Activated T-helper 17 cell treated with anti-CD3 and anti-CD28 coated beads, Interleukin-2, amount 50 U/mL, for 72 hours (primary cell): ENCODE measurements at regions not wholly inside any gene's neighbourhood (a gene's known extent, or its start where the extent isn't known, plus 50 kb on each side); places are given as distances from the start of the nearest gene placed in this dataset.
"Not testable (repeated sequence)": the region's sequence is repeated elsewhere in the genome, so short reads cannot be mapped to it uniquely, and the experiment has no call there.

Source experiments
- ATAC-seq: fragments of 150-1000 bp; cut with Tn5 transposase; replicated peaks from 2 replicates; pipeline ENCODE4 v1.10.0; 2021; ENCODE audit warnings: mild to moderate bottlenecking, moderate library complexity
- H3K27ac Mint-ChIP-seq: one replicate; pipeline ENCODE4 v1.8.0; 2022; ENCODE audit warnings: mixed read lengths
- H3K27me3 Mint-ChIP-seq: one replicate; pipeline ENCODE4 v1.8.0; 2022; ENCODE audit warnings: mixed read lengths
- H3K36me3 Mint-ChIP-seq: one replicate; pipeline ENCODE4 v1.8.0; 2022; ENCODE audit warnings: low read depth, mild to moderate bottlenecking, mixed read lengths
- H3K4me1 Mint-ChIP-seq: one replicate; pipeline ENCODE4 v1.8.0; 2022; ENCODE audit warnings: mixed read lengths
- H3K4me3 Mint-ChIP-seq: one replicate; pipeline ENCODE4 v1.8.0; 2022; ENCODE audit warnings: mild to moderate bottlenecking, mixed read lengths
- H3K9me3 Mint-ChIP-seq: one replicate; pipeline ENCODE4 v1.8.0; 2022; ENCODE audit warnings: mixed read lengths

DNA sequence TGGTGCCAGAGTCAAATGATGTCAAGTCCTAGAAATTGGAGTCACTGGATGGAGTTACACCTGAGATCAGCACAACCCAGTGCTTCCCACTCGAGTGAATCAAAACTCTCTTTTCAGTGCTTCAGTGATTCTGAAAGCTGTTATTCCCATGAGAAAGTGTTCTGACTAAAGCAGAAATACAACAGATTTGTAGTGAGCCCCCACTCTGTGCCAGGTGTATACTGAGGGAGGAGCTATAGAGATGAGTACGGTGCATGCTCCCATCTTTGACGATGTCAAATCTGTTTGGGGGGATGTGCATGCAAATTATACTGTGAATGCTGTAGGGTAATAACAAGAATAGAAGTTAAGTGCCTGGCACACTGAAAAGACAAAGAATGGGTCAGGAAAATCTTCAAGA, 330.2 kb downstream of the HS3ST1 start:
- Mint-ChIP-seq H3K4me1 (no peaks in the 10 kb centered on the region), H3K27me3 (no peaks in the 10 kb centered on the region), H3K9me3 (peaks cover 4% of the 10 kb centered on the region), H3K36me3 (no peaks in the 10 kb centered on the region), H3K4me3 (no peak overlapping the region), H3K27ac (no peak overlapping the region)
- no peak for ATAC-seq

DNA sequence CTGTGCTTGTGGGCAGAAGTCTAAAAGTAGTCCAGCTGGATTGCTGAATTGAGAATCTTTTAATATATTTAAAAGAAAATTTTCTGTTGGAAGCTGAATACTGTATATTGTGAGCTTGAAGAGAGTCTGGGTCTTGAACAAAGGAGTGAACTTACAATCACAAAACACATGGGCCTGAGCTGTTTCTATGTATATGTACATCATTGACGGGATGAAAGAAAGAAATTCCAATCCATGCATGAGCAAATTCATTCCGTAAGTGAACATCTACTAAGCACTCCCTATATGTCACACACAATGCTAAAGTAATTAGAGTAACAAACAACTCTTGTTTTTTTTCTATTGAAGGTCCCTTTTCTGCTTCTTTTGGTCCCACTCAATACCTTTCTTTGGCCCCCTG, 331.0 kb downstream of the HS3ST1 start:
- H3K36me3 Mint-ChIP-seq, result no peaks in the 10 kb centered on the region
- H3K27ac Mint-ChIP-seq, result no peak overlapping the region
- ATAC-seq, result no peak
- H3K9me3 Mint-ChIP-seq, result peaks cover 3% of the 10 kb centered on the region
- H3K4me1 Mint-ChIP-seq, result no peaks in the 10 kb centered on the region
- no peaks in the 10 kb centered on the region for H3K27me3 Mint-ChIP-seq
- no peak overlapping the region for H3K4me3 Mint-ChIP-seq

DNA sequence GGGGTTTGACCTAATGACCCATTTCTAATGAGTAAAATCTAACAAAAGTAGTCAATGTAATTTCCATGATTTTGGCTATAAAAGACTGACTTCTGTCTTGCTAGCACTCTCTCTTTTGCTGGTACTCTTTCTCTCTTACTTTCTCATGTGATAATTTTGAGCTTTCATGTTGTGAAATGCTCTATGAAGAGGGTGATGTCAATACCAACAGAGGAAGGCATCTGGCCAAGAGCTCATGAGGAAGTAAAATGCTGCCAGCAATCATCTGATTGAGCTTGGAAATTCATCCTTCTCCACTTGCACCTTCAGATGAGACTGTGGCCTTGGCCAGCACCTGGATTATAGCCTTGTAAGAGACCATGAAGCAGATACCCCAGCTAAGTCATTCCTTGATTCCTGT, 347.7 kb downstream of the HS3ST1 start:
- Mint-ChIP-seq H3K4me3 (no peak overlapping the region), H3K9me3 (peaks cover 3% of the 10 kb centered on the region), H3K36me3 (no peaks in the 10 kb centered on the region), H3K27me3 (no peaks in the 10 kb centered on the region), H3K4me1 (no peaks in the 10 kb centered on the region), H3K27ac (no peak overlapping the region)
- no peak for ATAC-seq

DNA sequence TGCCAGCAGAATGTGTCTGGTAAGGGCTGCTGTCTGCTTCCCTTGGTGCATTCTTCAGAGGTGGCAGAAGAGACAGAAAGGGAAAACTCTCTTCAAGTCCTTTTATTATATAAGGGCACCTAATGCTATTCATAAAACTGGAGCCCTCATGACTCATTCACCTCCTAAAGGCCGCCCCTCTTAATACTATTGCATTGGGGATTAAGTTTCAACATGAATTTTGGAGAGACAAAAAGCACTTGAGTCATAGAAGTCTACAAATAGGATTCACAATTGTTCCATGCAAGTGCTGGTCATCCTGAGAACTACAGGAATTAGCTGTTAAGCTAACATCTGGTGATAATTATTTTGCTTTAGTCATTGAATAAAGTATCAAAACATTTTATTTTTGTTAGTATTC, 349.5 kb downstream of the HS3ST1 start:
- peaks cover 3% of the 10 kb centered on the region for H3K9me3 Mint-ChIP-seq
- H3K4me3 Mint-ChIP-seq, result no peak overlapping the region
- H3K4me1 Mint-ChIP-seq, result no peaks in the 10 kb centered on the region
- H3K27me3 Mint-ChIP-seq, result no peaks in the 10 kb centered on the region
- no peak overlapping the region for H3K27ac Mint-ChIP-seq
- no peak for ATAC-seq
- H3K36me3 Mint-ChIP-seq, result no peaks in the 10 kb centered on the region

DNA sequence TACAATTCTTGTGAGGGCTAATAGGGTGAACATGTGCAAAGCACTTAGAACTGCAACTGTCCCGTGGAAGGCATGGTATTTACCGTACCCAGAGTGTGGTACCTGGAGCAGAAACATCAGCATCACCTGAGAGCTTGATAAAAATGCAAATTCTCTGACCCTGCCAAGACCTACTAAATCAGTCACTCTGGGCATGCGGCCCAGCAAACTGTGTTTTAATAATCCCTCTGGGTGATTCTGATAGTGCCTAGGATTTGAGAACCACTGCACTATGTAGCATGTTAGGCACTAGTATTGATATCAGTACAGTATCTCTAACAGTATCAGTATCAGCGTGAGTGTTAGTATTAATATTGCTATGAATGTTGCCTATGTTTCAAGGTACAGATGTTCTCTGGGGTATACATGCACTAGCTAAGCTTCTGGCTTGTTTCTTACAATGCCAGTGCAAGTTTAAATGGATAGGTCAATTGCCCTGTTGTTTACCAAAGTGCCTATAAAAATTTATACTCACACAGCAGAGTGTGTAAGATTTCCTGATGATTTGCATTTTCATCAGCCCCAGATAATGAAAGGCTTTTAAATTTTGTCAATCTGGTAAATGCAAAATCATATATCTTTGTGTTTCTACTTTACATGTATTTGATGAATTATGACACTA, 354.0 kb downstream of the HS3ST1 start:
- Mint-ChIP-seq H3K27ac (no peak overlapping the region), H3K4me1 (no peaks in the 10 kb centered on the region), H3K27me3 (no peaks in the 10 kb centered on the region), H3K9me3 (peaks cover 3% of the 10 kb centered on the region), H3K4me3 (no peak overlapping the region), H3K36me3 (no peaks in the 10 kb centered on the region)
- no peak for ATAC-seq

DNA sequence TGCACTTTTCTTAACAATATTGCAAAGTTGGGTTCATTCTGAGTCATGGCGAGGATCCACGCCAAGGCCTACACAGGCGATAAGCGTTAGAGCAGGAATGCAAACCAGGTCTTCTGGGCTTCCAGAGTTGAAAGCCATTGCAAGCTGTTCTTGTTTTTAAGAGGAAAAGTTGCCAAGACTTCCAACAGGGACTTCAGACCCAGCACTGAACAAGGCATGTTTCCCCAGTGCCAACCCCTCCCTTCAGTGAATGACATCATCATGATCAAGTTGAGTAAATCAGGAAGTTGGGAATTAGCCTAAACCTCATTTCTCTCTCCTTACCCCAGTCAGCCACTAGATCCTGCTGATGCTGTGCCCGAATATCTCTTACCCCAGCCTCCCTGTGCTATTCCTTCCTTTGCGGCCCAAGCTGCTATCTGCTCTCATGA, 355.1 kb downstream of the HS3ST1 start:
- Mint-ChIP-seq H3K4me3 (no peak overlapping the region), H3K27me3 (no peaks in the 10 kb centered on the region), H3K36me3 (no peaks in the 10 kb centered on the region), H3K4me1 (no peaks in the 10 kb centered on the region), H3K9me3 (peaks cover 1% of the 10 kb centered on the region), H3K27ac (no peak overlapping the region)
- ATAC-seq, result no peak

DNA sequence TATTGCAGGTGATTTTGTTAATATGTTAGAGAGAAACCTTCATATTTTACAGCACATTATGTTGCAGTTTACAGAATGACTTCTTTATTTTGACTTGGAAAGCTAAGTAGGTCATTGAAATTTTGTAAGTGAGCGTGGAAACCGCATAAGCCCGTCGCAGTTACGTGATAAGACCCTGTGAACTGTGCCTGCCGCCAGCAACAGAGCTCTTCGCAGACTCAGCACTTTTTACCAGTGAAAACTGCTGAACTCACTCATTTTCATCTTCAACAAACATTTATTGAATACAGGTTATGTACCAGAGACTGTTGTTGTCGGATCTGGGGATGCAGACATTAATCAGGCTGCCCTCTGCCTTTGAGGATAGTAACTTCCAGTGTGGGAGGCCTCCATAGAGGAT, 355.7 kb downstream of the HS3ST1 start:
- no peaks in the 10 kb centered on the region for H3K36me3 Mint-ChIP-seq
- no peak overlapping the region for H3K27ac Mint-ChIP-seq
- no peaks in the 10 kb centered on the region for H3K27me3 Mint-ChIP-seq
- no peaks in the 10 kb centered on the region for H3K9me3 Mint-ChIP-seq
- H3K4me1 Mint-ChIP-seq, result no peaks in the 10 kb centered on the region
- ATAC-seq, result no peak
- no peak overlapping the region for H3K4me3 Mint-ChIP-seq

DNA sequence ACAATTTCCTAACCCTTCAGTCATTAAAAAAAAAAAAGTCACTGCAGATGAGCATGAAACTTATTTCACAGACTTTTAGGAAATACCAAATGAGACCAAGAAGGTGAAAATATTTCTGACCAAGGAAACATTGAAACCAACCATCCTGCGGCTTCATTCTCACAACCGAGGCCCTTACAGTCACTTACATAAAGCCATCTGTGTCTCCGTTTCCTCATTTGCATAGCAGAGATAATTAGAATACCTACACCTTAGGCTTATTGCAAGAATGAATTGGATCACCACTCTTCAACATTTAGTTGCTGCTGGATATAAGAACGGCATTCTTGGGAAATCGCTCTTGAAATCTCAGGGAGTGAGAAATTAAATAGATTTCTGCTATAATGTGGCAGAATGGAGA, 356.2 kb downstream of the HS3ST1 start:
- ATAC-seq, result no peak
- H3K27ac Mint-ChIP-seq, result no peak overlapping the region
- H3K36me3 Mint-ChIP-seq, result no peaks in the 10 kb centered on the region
- H3K4me3 Mint-ChIP-seq, result no peak overlapping the region
- H3K27me3 Mint-ChIP-seq, result no peaks in the 10 kb centered on the region
- no peaks in the 10 kb centered on the region for H3K9me3 Mint-ChIP-seq
- H3K4me1 Mint-ChIP-seq, result no peaks in the 10 kb centered on the region

DNA sequence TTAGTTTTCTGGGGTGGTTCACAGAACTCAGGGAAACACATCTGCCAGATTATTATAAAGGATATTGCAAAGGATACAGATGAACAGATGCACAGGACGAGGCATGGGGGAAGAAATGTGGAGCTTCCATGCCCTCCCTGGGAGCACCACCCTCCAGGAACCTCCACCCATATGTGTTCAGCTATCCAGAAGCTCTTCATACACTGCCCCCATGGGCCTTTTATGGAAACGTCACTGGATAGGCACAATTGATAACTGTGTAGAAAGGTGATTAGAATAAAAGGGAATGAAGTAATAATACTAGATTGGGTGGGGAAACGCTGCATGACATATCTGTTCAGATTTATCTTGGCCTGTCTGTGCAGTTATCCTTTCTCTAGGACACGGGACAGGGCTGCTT, 357.9 kb downstream of the HS3ST1 start:
- H3K36me3 Mint-ChIP-seq, result no peaks in the 10 kb centered on the region
- H3K4me1 Mint-ChIP-seq, result no peaks in the 10 kb centered on the region
- ATAC-seq, result no peak
- no peak overlapping the region for H3K27ac Mint-ChIP-seq
- no peaks in the 10 kb centered on the region for H3K27me3 Mint-ChIP-seq
- no peak overlapping the region for H3K4me3 Mint-ChIP-seq
- no peaks in the 10 kb centered on the region for H3K9me3 Mint-ChIP-seq

DNA sequence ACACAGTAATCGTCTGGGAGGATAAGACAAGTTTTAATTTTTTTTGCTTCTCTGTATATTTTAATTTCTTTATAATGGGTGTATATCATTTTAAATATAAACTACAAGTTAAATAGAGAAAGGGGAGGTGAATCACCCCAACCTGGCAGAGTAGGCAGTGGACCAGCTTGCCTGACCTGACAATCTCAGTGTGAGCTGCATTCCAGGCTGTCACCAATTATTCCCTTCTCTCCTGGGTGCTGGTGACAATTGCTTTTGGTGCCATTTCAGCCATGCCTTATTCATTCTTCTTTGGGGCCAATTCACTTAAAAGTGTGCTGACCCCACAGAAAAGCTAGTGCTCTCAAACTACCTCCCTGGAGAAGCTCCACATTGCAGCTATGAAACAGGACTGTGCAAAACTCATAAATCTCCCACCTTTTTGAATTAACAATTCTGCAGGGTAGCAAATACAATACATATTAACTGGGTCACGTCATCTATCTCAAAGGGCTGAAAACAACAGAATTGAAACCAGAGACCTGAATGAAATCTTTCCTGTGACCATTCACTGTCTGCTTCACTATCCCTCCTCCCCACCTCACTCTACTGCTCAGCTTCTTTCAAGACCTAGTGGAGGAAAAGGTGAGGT, 359.0 kb downstream of the HS3ST1 start:
- H3K36me3 Mint-ChIP-seq, result no peaks in the 10 kb centered on the region
- no peaks in the 10 kb centered on the region for H3K9me3 Mint-ChIP-seq
- no peak overlapping the region for H3K27ac Mint-ChIP-seq
- no peak overlapping the region for H3K4me3 Mint-ChIP-seq
- no peaks in the 10 kb centered on the region for H3K27me3 Mint-ChIP-seq
- no peaks in the 10 kb centered on the region for H3K4me1 Mint-ChIP-seq
- ATAC-seq, result no peak

DNA sequence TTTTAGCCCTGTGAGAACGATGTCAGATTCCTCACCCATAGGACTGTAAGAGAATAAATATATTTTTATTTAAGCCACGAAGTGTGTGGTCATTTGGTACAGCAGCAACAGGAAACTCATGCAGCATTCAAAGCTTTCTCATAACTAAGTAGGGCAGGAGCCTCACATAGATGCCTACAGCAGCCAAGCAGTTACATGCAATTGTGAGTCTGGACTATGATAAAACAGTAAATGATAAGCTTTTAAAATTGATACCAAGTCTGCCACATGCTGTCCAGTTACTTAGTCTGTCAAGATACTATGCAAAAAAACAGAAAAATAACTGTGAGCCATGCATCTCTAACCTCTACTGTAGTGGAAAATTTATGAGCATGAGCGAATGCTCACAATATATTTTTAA, 359.6 kb downstream of the HS3ST1 start:
- no peaks in the 10 kb centered on the region for H3K9me3 Mint-ChIP-seq
- H3K4me3 Mint-ChIP-seq, result no peak overlapping the region
- ATAC-seq, result no peak
- H3K27me3 Mint-ChIP-seq, result no peaks in the 10 kb centered on the region
- H3K27ac Mint-ChIP-seq, result no peak overlapping the region
- H3K4me1 Mint-ChIP-seq, result no peaks in the 10 kb centered on the region
- no peaks in the 10 kb centered on the region for H3K36me3 Mint-ChIP-seq

DNA sequence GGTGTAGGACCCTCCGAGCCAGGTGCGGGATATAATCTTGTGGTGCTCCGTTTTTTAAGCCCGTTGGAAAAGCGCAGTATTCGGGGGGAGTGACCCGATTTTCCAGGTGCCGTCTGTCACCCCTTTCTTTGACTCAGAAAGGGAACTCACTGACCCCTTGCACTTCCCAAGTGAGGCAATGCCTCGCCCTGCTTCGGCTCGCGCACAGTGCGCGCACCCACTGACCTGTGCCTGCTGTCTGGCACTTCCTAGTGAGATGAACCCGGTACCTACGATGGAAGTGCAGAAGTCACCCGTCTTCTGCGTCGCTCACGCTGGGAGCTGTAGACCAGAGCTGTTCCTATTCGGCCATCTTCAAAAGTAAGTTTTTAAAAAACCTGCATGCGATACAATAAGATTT, 362.1 kb downstream of the HS3ST1 start:
- not testable (repeated sequence) for H3K4me3 Mint-ChIP-seq, ATAC-seq, H3K27ac Mint-ChIP-seq, H3K27me3 Mint-ChIP-seq, H3K9me3 Mint-ChIP-seq, H3K4me1 Mint-ChIP-seq, H3K36me3 Mint-ChIP-seq

DNA sequence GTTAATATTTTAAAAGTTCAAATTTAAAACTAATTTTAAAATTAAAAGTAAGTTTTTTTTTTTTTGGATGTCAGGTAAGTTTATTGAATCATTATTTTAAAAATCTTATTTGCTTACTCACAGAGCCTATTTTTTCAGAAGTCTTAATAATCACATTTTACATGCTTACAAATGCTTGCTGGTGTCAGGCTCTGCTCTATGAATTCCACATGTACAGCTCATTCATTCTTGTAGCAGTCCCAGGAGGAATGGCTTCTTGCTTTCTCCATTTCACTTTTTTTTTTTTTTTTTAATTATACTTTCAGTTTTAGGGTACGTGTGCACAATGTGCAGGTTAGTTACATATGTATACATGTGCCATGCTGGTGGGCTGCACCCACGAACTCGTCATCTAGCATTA, 368.1 kb downstream of the HS3ST1 start:
- not testable (repeated sequence) for H3K4me3 Mint-ChIP-seq, H3K4me1 Mint-ChIP-seq

DNA sequence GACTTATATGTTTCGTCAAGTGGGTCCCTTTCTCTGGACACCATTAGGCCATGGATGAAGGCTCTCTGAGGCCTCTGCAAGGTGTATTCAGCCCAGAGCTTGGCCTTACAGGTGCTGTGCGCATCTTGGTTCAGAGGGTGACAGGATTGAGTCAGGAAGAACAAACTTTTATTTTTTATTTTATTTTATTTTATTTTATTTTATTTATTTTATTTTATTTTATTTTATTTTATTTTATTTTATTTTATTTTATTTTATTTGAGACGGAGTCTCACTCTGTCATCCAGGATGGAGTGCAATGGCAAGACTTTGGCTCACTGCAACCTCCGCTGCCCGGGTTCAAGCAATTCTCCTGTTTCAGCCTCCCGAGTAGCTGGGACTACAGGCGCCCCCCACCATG, 370.4 kb upstream of the CLNK start:
- H3K36me3 Mint-ChIP-seq, H3K4me1 Mint-ChIP-seq, ATAC-seq, H3K4me3 Mint-ChIP-seq, H3K27ac Mint-ChIP-seq, H3K27me3 Mint-ChIP-seq: not testable (repeated sequence)
- peaks cover 13% of the 10 kb centered on the region for H3K9me3 Mint-ChIP-seq

More for the DNA sequence above, 368.1 kb downstream of the HS3ST1 start:
- not testable (repeated sequence) for H3K27me3 Mint-ChIP-seq, ATAC-seq, H3K36me3 Mint-ChIP-seq, H3K27ac Mint-ChIP-seq
- H3K9me3 Mint-ChIP-seq, result peaks cover 13% of the 10 kb centered on the region

DNA sequence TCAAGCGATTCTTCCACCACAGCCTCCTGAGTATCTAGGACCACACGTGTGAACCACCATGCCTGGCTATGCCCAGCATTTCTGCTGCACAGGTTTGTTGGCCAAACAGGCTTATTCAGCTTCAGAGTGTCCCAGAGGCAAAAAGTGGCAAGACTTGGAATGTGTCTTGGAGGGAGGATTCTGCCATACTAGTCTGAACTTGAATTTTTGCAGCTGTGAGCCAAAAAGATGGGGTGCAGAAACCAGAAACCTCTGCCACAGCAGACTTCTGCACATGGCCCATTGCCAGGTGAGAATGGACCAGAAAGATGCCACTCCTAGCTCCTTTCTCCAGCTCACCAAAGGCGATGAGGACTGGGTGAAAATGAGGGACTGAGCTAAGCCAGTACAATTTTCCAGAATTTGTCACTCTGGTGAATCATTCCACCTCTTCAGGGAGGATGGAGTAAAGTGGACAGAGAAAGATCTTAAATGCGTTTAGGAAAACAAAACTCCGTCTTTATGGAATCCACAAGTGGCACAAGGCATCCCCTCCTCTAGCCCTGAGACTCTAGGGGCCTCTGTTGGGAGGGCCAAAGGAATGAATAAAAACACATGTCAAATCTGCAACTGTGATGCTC, 369.1 kb upstream of the CLNK start:
- H3K4me1 Mint-ChIP-seq, result no peaks in the 10 kb centered on the region
- no peaks in the 10 kb centered on the region for H3K27me3 Mint-ChIP-seq
- ATAC-seq, result no peak
- peaks cover 3% of the 10 kb centered on the region for H3K9me3 Mint-ChIP-seq
- H3K36me3 Mint-ChIP-seq, result no peaks in the 10 kb centered on the region
- no peak overlapping the region for H3K27ac Mint-ChIP-seq
- no peak overlapping the region for H3K4me3 Mint-ChIP-seq
